PFSK-1 (cell line): ENCODE measurements at regions not wholly inside any gene's neighbourhood (a gene's known extent, or its start where the extent isn't known, plus 50 kb on each side); places are given as distances from the start of the nearest gene placed in this dataset.

Source experiments
- FOXP2 ChIP-seq: optimal IDR thresholded peaks from 2 replicates; pipeline ENCODE3; 2011; ENCODE audit warnings: borderline replicate concordance, control low read depth, inconsistent platforms; ENCODE audit not compliant: insufficient read depth; ENCODE audit errors: extremely low read length, extremely low read depth
- POLR2AphosphoS5 ChIP-seq: IDR thresholded peaks from 2 replicates; pipeline ENCODE4 v1.6.1; 2012; ENCODE audit warnings: low read depth, mild to moderate bottlenecking, control low read depth, low read length, moderate library complexity
- TAF1 ChIP-seq: IDR thresholded peaks from 2 replicates; pipeline ENCODE4 v1.6.1; 2012; ENCODE audit warnings: low read length, control low read depth, borderline replicate concordance; ENCODE audit not compliant: insufficient read depth
- TF ChIP-seq, protein P1 (sequence below), 2 experiments: IDR thresholded peaks; 2 replicates each; pipeline versions ENCODE4 v1.6.1 to v1.8.0; 2011 to 2012; ENCODE audit warnings: low read depth in 2 of 2, low read length in 2 of 2, control low read depth in 1 of 2, inconsistent platforms in 1 of 2, mild to moderate bottlenecking in 1 of 2, moderate library complexity in 1 of 2; ENCODE audit not compliant: insufficient read depth in 1 of 2

DNA sequence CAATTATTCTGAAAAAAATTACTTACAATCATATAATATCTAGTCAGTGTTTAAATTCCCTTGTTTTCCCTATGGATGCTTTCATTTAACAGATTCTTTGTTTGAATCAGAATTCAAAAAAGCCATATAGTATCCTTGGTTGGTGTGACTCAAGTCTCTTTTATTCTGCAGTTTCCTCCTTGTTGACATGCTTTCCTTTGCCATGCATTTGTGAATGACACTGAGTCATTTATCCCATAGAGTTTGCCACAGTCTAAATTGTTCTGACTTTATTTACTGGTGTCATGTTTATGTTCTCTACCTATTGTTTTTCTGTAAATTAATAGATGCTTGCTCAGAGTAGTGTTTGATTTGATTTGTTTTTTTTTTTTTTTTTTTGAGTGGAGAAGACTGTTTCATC, 893.8 kb upstream of the SLC10A2 start:
- TF ChIP-seq, protein P1, sequence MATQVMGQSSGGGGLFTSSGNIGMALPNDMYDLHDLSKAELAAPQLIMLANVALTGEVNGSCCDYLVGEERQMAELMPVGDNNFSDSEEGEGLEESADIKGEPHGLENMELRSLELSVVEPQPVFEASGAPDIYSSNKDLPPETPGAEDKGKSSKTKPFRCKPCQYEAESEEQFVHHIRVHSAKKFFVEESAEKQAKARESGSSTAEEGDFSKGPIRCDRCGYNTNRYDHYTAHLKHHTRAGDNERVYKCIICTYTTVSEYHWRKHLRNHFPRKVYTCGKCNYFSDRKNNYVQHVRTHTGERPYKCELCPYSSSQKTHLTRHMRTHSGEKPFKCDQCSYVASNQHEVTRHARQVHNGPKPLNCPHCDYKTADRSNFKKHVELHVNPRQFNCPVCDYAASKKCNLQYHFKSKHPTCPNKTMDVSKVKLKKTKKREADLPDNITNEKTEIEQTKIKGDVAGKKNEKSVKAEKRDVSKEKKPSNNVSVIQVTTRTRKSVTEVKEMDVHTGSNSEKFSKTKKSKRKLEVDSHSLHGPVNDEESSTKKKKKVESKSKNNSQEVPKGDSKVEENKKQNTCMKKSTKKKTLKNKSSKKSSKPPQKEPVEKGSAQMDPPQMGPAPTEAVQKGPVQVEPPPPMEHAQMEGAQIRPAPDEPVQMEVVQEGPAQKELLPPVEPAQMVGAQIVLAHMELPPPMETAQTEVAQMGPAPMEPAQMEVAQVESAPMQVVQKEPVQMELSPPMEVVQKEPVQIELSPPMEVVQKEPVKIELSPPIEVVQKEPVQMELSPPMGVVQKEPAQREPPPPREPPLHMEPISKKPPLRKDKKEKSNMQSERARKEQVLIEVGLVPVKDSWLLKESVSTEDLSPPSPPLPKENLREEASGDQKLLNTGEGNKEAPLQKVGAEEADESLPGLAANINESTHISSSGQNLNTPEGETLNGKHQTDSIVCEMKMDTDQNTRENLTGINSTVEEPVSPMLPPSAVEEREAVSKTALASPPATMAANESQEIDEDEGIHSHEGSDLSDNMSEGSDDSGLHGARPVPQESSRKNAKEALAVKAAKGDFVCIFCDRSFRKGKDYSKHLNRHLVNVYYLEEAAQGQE (IDR thresholded peaks at IDR 0.05; ENCODE audit: insufficient read depth in 1 of 2, low read depth in 2 of 2, low read length in 2 of 2): no peak
- TF ChIP-seq POLR2AphosphoS5: no peak
- no peak for TF ChIP-seq FOXP2
- no peak for TF ChIP-seq TAF1
